HG03060 (cell line): ENCODE measurements at regions not wholly inside any gene's neighbourhood (a gene's known extent, or its start where the extent isn't known, plus 50 kb on each side); places are given as distances from the start of the nearest gene placed in this dataset.
A peak's percentile ranks its signal among the peaks of the same experiment; 100 is the strongest.

Experiments
- ATAC-seq: cut with Tn5 transposase; IDR thresholded peaks from one replicate; pipeline ENCODE4 v1.9.1; 2021; ENCODE audit warnings: low read depth, moderate number of reproducible peaks; ENCODE audit not compliant: unreplicated experiment

GRCh38 chr4:159722918-159723317 is 620.0 kb downstream of the RAPGEF2 start:
- ATAC-seq = no peak

GRCh38 chr4:159723341-159724048 is 620.6 kb downstream of the RAPGEF2 start:
- no peak for ATAC-seq

GRCh38 chr4:159725571-159725970 is 622.7 kb downstream of the RAPGEF2 start:
- no peak for ATAC-seq

- ATAC-seq = no peak
Observed at GRCh38 chr4:159735281-159736207, 632.7 kb downstream of the RAPGEF2 start.

GRCh38 chr4:159736411-159736810 is 633.5 kb downstream of the RAPGEF2 start:
- ATAC-seq = no peak

- ATAC-seq = no peak
Observed at GRCh38 chr4:159743971-159744370, 641.1 kb downstream of the RAPGEF2 start.

- ATAC-seq = no peak
Observed at GRCh38 chr4:159747983-159748382, 645.1 kb downstream of the RAPGEF2 start.

GRCh38 chr4:159748834-159749444 is 646.1 kb downstream of the RAPGEF2 start:
- ATAC-seq = no peak

- no peak for ATAC-seq
Observed at GRCh38 chr4:159757499-159757898, 654.6 kb downstream of the RAPGEF2 start.

- ATAC-seq = no peak
Observed at GRCh38 chr4:159758061-159758460, 655.2 kb downstream of the RAPGEF2 start.

GRCh38 chr4:159762672-159763071 is 659.8 kb downstream of the RAPGEF2 start:
- no peak for ATAC-seq

GRCh38 chr4:159764343-159764952 is 661.6 kb downstream of the RAPGEF2 start:
- ATAC-seq = peak; percentile 84

GRCh38 chr4:159765382-159765781 is 662.5 kb downstream of the RAPGEF2 start:
- ATAC-seq = no peak

- ATAC-seq = no peak
Observed at GRCh38 chr4:159766241-159766640, 663.4 kb downstream of the RAPGEF2 start.

- ATAC-seq = no peak
Observed at GRCh38 chr4:159767406-159767805, 664.5 kb downstream of the RAPGEF2 start.

- ATAC-seq = no peak
Observed at GRCh38 chr4:159768016-159768415, 665.1 kb downstream of the RAPGEF2 start.

- ATAC-seq = no peak
Observed at GRCh38 chr4:159770401-159770800, 667.5 kb downstream of the RAPGEF2 start.

- ATAC-seq = no peak
Observed at GRCh38 chr4:159770969-159771368, 668.1 kb downstream of the RAPGEF2 start.

GRCh38 chr4:159776961-159777360 is 674.1 kb downstream of the RAPGEF2 start:
- no peak for ATAC-seq

- ATAC-seq = no peak
Observed at GRCh38 chr4:159777689-159778088, 674.8 kb downstream of the RAPGEF2 start.

GRCh38 chr4:159778298-159778697 is 675.4 kb downstream of the RAPGEF2 start:
- no peak for ATAC-seq
